Calu3 (cell line): ENCODE measurements at regions not wholly inside any gene's neighbourhood (a gene's known extent, or its start where the extent isn't known, plus 50 kb on each side); places are given as distances from the start of the nearest gene placed in this dataset.

ENCODE experiments used
- BruUV-seq: library from RNA; stranded (reverse); fragments of 400-500 nt; replicated peaks from 2 replicates; lab custom pipeline; 2021; lab: Mats Ljungman, UMichigan
- CTCF ChIA-PET: fragments of 300-600 bp; sonication (Branson Sonifier 250); formaldehyde crosslinking; loops from one replicate; lab custom pipeline; 2022; ENCODE audit warnings: antibody characterized with exemption; lab: Charles Lee
- DNase-seq: peaks from one replicate; pipeline ENCODE4 v3.0.0; 2022
- H3K27ac Mint-ChIP-seq: one replicate; pipeline ENCODE4 v1.8.0; 2022; ENCODE audit warnings: mixed read lengths; ENCODE audit not compliant: unreplicated experiment
- H3K27me3 Mint-ChIP-seq: one replicate; pipeline ENCODE4 v1.8.0; 2022; ENCODE audit warnings: mixed read lengths; ENCODE audit not compliant: unreplicated experiment
- H3K36me3 Mint-ChIP-seq: one replicate; pipeline ENCODE4 v1.8.0; 2022; ENCODE audit warnings: mild to moderate bottlenecking, moderate library complexity, mixed read lengths; ENCODE audit not compliant: insufficient read depth, unreplicated experiment
- H3K4me1 Mint-ChIP-seq: one replicate; pipeline ENCODE4 v1.8.0; 2022; ENCODE audit warnings: mild to moderate bottlenecking, low read depth, mixed read lengths; ENCODE audit not compliant: unreplicated experiment
- H3K4me3 Mint-ChIP-seq: one replicate; pipeline ENCODE4 v1.8.0; 2022; ENCODE audit warnings: mild to moderate bottlenecking, low read depth, moderate library complexity, mixed read lengths; ENCODE audit not compliant: unreplicated experiment
- H3K9me3 Mint-ChIP-seq: one replicate; pipeline ENCODE4 v1.8.0; 2022; ENCODE audit warnings: low read depth, mixed read lengths; ENCODE audit not compliant: unreplicated experiment
- CTCF ChIP-seq: fragments of 200-600 bp; IDR thresholded peaks from one replicate; pipeline ENCODE4 v1.8.0; 2022; ENCODE audit warnings: antibody characterized with exemption; ENCODE audit not compliant: unreplicated experiment
- intact Hi-C: fragments of 100-400 bp; cut with micrococcal nuclease; formaldehyde crosslinking; loops from one replicate; pipeline ENCODE4 v1.10.0; 2022; ENCODE audit not compliant: unreplicated experiment

GRCh38 chr14:29351996-29352705 lies 575.5 kb downstream of the PRKD1 start:
- CTCF ChIA-PET, result no interaction called here
- no peaks in the 10 kb centered on the region for H3K36me3 Mint-ChIP-seq
- H3K9me3 Mint-ChIP-seq, result no peaks in the 10 kb centered on the region
- no peak overlapping the region for H3K4me3 Mint-ChIP-seq
- intact Hi-C loops, result no loop called here
- no peak overlapping the region for H3K27ac Mint-ChIP-seq
- H3K4me1 Mint-ChIP-seq, result no peaks in the 10 kb centered on the region
- no peak for TF ChIP-seq CTCF
- H3K27me3 Mint-ChIP-seq, result no peaks in the 10 kb centered on the region
- no TSS peak for BruUV-seq
- DNase-seq, result no peak

GRCh38 chr14:29352706-29353080 lies 575.0 kb downstream of the PRKD1 start:
- TF ChIP-seq CTCF, result no peak
- no TSS peak for BruUV-seq
- Mint-ChIP-seq H3K27me3 (no peaks in the 10 kb centered on the region), H3K9me3 (no peaks in the 10 kb centered on the region), H3K27ac (no peak overlapping the region), H3K36me3 (no peaks in the 10 kb centered on the region), H3K4me1 (no peaks in the 10 kb centered on the region), H3K4me3 (no peak overlapping the region)
- no peak for DNase-seq
- intact Hi-C loops, result no loop called here
- CTCF ChIA-PET, result no interaction called here

- H3K27me3 Mint-ChIP-seq, result no peaks in the 10 kb centered on the region
- H3K4me3 Mint-ChIP-seq, result no peak overlapping the region
- intact Hi-C loops, result no loop called here
- CTCF ChIA-PET, result no interaction called here
- TF ChIP-seq CTCF, result no peak
- H3K36me3 Mint-ChIP-seq, result no peaks in the 10 kb centered on the region
- no peak for DNase-seq
- H3K4me1 Mint-ChIP-seq, result no peaks in the 10 kb centered on the region
- H3K9me3 Mint-ChIP-seq, result no peaks in the 10 kb centered on the region
- no TSS peak for BruUV-seq
- no peak overlapping the region for H3K27ac Mint-ChIP-seq
These were observed 574.1 kb downstream of the PRKD1 start for GRCh38 chr14:29353513-29353912.

- no peak for DNase-seq
These were observed 573.2 kb downstream of the PRKD1 start for GRCh38 chr14:29354486-29354885.

More at GRCh38 chr14:29354486-29354885, 573.2 kb downstream of the PRKD1 start:
- CTCF ChIA-PET, result no interaction called here
- Mint-ChIP-seq H3K4me3 (no peak overlapping the region), H3K36me3 (no peaks in the 10 kb centered on the region), H3K4me1 (no peaks in the 10 kb centered on the region), H3K27ac (no peak overlapping the region), H3K27me3 (no peaks in the 10 kb centered on the region), H3K9me3 (no peaks in the 10 kb centered on the region)
- intact Hi-C loops, result no loop called here
- no TSS peak for BruUV-seq
- no peak for TF ChIP-seq CTCF
